PC-3 (cell line): ENCODE measurements at regions not wholly inside any gene's neighbourhood (a gene's known extent, or its start where the extent isn't known, plus 50 kb on each side); places are given as distances from the start of the nearest gene placed in this dataset.
"Not testable (repeated sequence)": the region's sequence is repeated elsewhere in the genome, so short reads cannot be mapped to it uniquely, and the experiment has no call there.

Experiments
- ATAC-seq: fragments of 200-7000 bp; cut with Tn5 transposase; 2 replicates; pipeline ENCODE4 v1.9.1; 2020; ENCODE audit warnings: mild to moderate bottlenecking, moderate library complexity
- BruUV-seq: library from RNA; stranded (reverse); fragments of 400-500 nt; replicated peaks from 2 replicates; lab custom pipeline; 2021; lab: Mats Ljungman, UMichigan
- CTCF ChIA-PET: fragments of 300-600 bp; sonication (Branson Sonifier 250); formaldehyde crosslinking; loops from one replicate; lab custom pipeline; 2022; ENCODE audit warnings: antibody characterized with exemption; lab: Charles Lee
- POLR2A ChIA-PET: fragments of 300-600 bp; sonication (Branson Sonifier 250); formaldehyde crosslinking; loops from one replicate; lab custom pipeline; 2022; ENCODE audit warnings: antibody characterized with exemption; ENCODE audit not compliant: unreplicated experiment; lab: Charles Lee
- DNase-seq: peaks from one replicate; pipeline ENCODE4 v3.0.0-alpha.2; 2015
- H2AFZ ChIP-seq: fragments of 300-600 bp; sonication (generic); 2 replicates; pipeline ENCODE4 v1.6.0; 2016; ENCODE audit warnings: antibody characterized with exemption, low read length
- H3F3A ChIP-seq: fragments of 300-600 bp; sonication (generic); one replicate; pipeline ENCODE4 v1.6.0; 2017; ENCODE audit warnings: antibody characterized with exemption, low read length, control low read depth, mild to moderate bottlenecking; ENCODE audit not compliant: unreplicated experiment
- H3K27ac ChIP-seq: fragments of 300-600 bp; sonication (generic); 2 replicates; pipeline ENCODE4 v1.5.1; 2016; ENCODE audit warnings: mild to moderate bottlenecking, low read length
- H3K27me3 ChIP-seq: fragments of 300-600 bp; sonication (generic); 2 replicates; pipeline ENCODE4 v1.6.1; 2016; ENCODE audit warnings: low read length, mixed read lengths
- H3K36me3 ChIP-seq: fragments of 300-600 bp; sonication (generic); 2 replicates; pipeline ENCODE4 v1.6.1; 2016; ENCODE audit warnings: low read depth, mixed run types, low read length, mixed read lengths
- H3K4me1 ChIP-seq: fragments of 300-600 bp; sonication (generic); 2 replicates; pipeline ENCODE4 v1.5.1; 2016; ENCODE audit warnings: low read length; ENCODE audit not compliant: insufficient read depth
- H3K4me2 ChIP-seq: fragments of 300-600 bp; sonication (generic); 2 replicates; pipeline ENCODE4 v1.6.0; 2016; ENCODE audit warnings: low read length
- H3K4me3 ChIP-seq: fragments of 300-600 bp; sonication (generic); 2 replicates; pipeline ENCODE4 v1.5.1; 2016; ENCODE audit warnings: mild to moderate bottlenecking, low read length, mixed read lengths
- H3K79me2 ChIP-seq: fragments of 300-600 bp; sonication (generic); 2 replicates; pipeline ENCODE4 v1.6.1; 2017; ENCODE audit warnings: low read length, mixed read lengths
- H3K9ac ChIP-seq: fragments of 300-600 bp; sonication (generic); 2 replicates; pipeline ENCODE4 v1.6.0; 2016; ENCODE audit warnings: mild to moderate bottlenecking, low read length
- H3K9me2 ChIP-seq: fragments of 300-600 bp; sonication (generic); replicated peaks from 2 replicates; pipeline ENCODE4 v1.6.1; 2016; ENCODE audit warnings: mixed run types, low read length, mixed read lengths
- H3K9me3 ChIP-seq: fragments of 300-600 bp; sonication (generic); 2 replicates; pipeline ENCODE4 v1.6.1; 2016; ENCODE audit warnings: low read length, mixed read lengths
- H4K20me1 ChIP-seq: fragments of 300-600 bp; sonication (generic); 2 replicates; pipeline ENCODE4 v1.6.1; 2016; ENCODE audit warnings: low read length, mixed read lengths
- EZH2 ChIP-seq: fragments of 300-600 bp; sonication (generic); IDR thresholded peaks from one replicate; pipeline ENCODE4 v1.6.1; 2017; ENCODE audit warnings: antibody characterized with exemption, mild to moderate bottlenecking, low read length; ENCODE audit not compliant: unreplicated experiment
- EZH2phosphoT487 ChIP-seq: fragments of 300-600 bp; sonication (generic); IDR thresholded peaks from 2 replicates; pipeline ENCODE4 v1.6.1; 2018; ENCODE audit warnings: mild to moderate bottlenecking, antibody characterized with exemption, low read length, borderline replicate concordance
- intact Hi-C: fragments of 100-400 bp; cut with micrococcal nuclease; formaldehyde crosslinking; loops from 2 replicates; pipeline ENCODE4 v1.9.0; 2023
- TF ChIP-seq, protein P1 (sequence below): fragments of 300-600 bp; sonication (generic); conservative IDR thresholded peaks from 2 replicates; pipeline ENCODE4 v1.5.1; 2017; ENCODE audit warnings: antibody characterized with exemption, low read depth, mild to moderate bottlenecking, low read length

- intact Hi-C loops, result no loop called here
- no peaks in the 10 kb centered on the region for H3K9me3 ChIP-seq
- POLR2A ChIA-PET, result no interaction called here
- H3K9me2 ChIP-seq, result no peaks in the 10 kb centered on the region
- no TSS peak for BruUV-seq
- TF ChIP-seq EZH2phosphoT487, result no peak
- TF ChIP-seq, protein P1, sequence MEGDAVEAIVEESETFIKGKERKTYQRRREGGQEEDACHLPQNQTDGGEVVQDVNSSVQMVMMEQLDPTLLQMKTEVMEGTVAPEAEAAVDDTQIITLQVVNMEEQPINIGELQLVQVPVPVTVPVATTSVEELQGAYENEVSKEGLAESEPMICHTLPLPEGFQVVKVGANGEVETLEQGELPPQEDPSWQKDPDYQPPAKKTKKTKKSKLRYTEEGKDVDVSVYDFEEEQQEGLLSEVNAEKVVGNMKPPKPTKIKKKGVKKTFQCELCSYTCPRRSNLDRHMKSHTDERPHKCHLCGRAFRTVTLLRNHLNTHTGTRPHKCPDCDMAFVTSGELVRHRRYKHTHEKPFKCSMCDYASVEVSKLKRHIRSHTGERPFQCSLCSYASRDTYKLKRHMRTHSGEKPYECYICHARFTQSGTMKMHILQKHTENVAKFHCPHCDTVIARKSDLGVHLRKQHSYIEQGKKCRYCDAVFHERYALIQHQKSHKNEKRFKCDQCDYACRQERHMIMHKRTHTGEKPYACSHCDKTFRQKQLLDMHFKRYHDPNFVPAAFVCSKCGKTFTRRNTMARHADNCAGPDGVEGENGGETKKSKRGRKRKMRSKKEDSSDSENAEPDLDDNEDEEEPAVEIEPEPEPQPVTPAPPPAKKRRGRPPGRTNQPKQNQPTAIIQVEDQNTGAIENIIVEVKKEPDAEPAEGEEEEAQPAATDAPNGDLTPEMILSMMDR, result no peak
- TF ChIP-seq EZH2, result no peak
- H3K9ac ChIP-seq, result no peak overlapping the region
- peaks cover 26% of the 10 kb centered on the region for H3K27me3 ChIP-seq
- CTCF ChIA-PET, result no interaction called here
- no peaks in the 10 kb centered on the region for H3K4me1 ChIP-seq
- H3K36me3 ChIP-seq, result no peaks in the 10 kb centered on the region
- no peaks in the 10 kb centered on the region for H3F3A ChIP-seq
- H3K4me2 ChIP-seq, result no peak overlapping the region
- H3K79me2 ChIP-seq, result no peaks in the 10 kb centered on the region
- H3K4me3 ChIP-seq, result no peak overlapping the region
- ATAC-seq (no peak), DNase-seq (peak; percentile 26)
- H2AFZ ChIP-seq, result no peak overlapping the region
- H4K20me1 ChIP-seq, result no peaks in the 10 kb centered on the region
- no peak overlapping the region for H3K27ac ChIP-seq
Observed at GRCh38 chr1:170424346-170424745, 107.6 kb upstream of the GORAB start.

DNA sequence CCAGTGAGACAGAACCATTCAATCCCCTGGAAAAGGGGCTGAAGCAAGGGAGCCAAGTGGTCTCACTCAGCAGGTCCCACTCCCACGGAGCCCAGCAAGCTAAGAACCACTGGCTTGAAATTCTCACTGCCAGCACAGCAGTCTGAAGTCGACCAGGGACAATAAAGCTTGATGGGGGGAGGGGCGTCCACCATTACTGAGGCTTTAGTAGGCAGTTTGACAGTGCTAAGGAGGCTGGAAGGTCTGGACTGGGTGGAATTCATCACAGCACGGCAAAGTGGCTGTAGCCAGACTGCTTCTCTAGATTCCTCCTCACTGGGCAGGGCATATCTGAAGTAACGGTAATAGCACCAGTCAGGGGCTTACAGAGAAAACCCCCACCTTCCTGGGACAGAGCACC, 105.4 kb upstream of the GORAB start:
- H3K9me2 ChIP-seq, result no peaks in the 10 kb centered on the region
- no peaks in the 10 kb centered on the region for H4K20me1 ChIP-seq
- ATAC-seq (no peak), DNase-seq (no peak)
- intact Hi-C loops, result no loop called here
- H3F3A ChIP-seq, result no peaks in the 10 kb centered on the region
- POLR2A ChIA-PET, result no interaction called here
- no peaks in the 10 kb centered on the region for H3K36me3 ChIP-seq
- no peaks in the 10 kb centered on the region for H3K9me3 ChIP-seq
- H3K4me1 ChIP-seq, result no peaks in the 10 kb centered on the region
- H3K27ac ChIP-seq, result no peak overlapping the region
- H3K4me2 ChIP-seq, result no peak overlapping the region
- H2AFZ ChIP-seq, result no peak overlapping the region
- peaks cover 18% of the 10 kb centered on the region for H3K27me3 ChIP-seq
- no peaks in the 10 kb centered on the region for H3K79me2 ChIP-seq
- CTCF ChIA-PET, result no interaction called here
- TF ChIP-seq, protein P1, result no peak
- TF ChIP-seq EZH2 (no peak), EZH2phosphoT487 (no peak)
- BruUV-seq, result no TSS peak
- H3K4me3 ChIP-seq, result no peak overlapping the region
- H3K9ac ChIP-seq, result no peak overlapping the region

- BruUV-seq, result not testable (repeated sequence)
Observed at GRCh38 chr1:170427002-170427401, 105.0 kb upstream of the GORAB start.

More at GRCh38 chr1:170427002-170427401, 105.0 kb upstream of the GORAB start:
- H3K4me1 ChIP-seq, H3K9me2 ChIP-seq, H3K36me3 ChIP-seq, CTCF ChIA-PET, POLR2A ChIA-PET, H3K4me2 ChIP-seq, H3K9me3 ChIP-seq, intact Hi-C loops, H4K20me1 ChIP-seq, H3K4me3 ChIP-seq, ATAC-seq, H3K27ac ChIP-seq, H2AFZ ChIP-seq, H3F3A ChIP-seq, H3K79me2 ChIP-seq, DNase-seq, H3K9ac ChIP-seq: not testable (repeated sequence)
- peaks cover 18% of the 10 kb centered on the region for H3K27me3 ChIP-seq
